Neural cell (in vitro differentiated cells): ENCODE measurements at regions not wholly inside any gene's neighbourhood (a gene's known extent, or its start where the extent isn't known, plus 50 kb on each side); places are given as distances from the start of the nearest gene placed in this dataset.

Experiments used
- CTCF ChIP-seq: fragments of 450-650 bp; IDR thresholded peaks from 2 replicates; pipeline ENCODE4 v1.5.1; 2014; ENCODE audit warnings: antibody characterized with exemption, mild to moderate bottlenecking, moderate library complexity; ENCODE audit not compliant: poor library complexity, severe bottlenecking
- EP300 ChIP-seq: fragments of 450-650 bp; conservative IDR thresholded peaks from 2 replicates; pipeline ENCODE4 v1.6.1; 2014; ENCODE audit warnings: antibody characterized with exemption, mild to moderate bottlenecking, moderate library complexity; ENCODE audit not compliant: poor library complexity, severe bottlenecking
- EZH2 ChIP-seq: fragments of 200-600, 300-800 bp; shearing (Covaris generic), sonication (generic); IDR thresholded peaks from 2 replicates; pipeline ENCODE4 v1.6.1; 2014; ENCODE audit warnings: antibody characterized with exemption, low read length, borderline replicate concordance, mild to moderate bottlenecking; ENCODE audit not compliant: insufficient read depth, poor library complexity, severe bottlenecking
- MXI1 ChIP-seq: fragments of 450-650 bp; conservative IDR thresholded peaks from 2 replicates; pipeline ENCODE4 v1.6.1; 2014; ENCODE audit warnings: antibody characterized with exemption, mild to moderate bottlenecking; ENCODE audit not compliant: poor library complexity, severe bottlenecking
- POLR2AphosphoS5 ChIP-seq: IDR thresholded peaks from 2 replicates; pipeline ENCODE4 v1.6.1; 2012
- RAD21 ChIP-seq: fragments of 450-650 bp; conservative IDR thresholded peaks from 2 replicates; pipeline ENCODE4 v1.6.1; 2014; ENCODE audit warnings: antibody characterized with exemption, mild to moderate bottlenecking, moderate library complexity
- REST ChIP-seq: IDR thresholded peaks from 2 replicates; pipeline ENCODE4 v1.6.1; 2012; ENCODE audit warnings: borderline replicate concordance
- SMC3 ChIP-seq: fragments of 450-650 bp; conservative IDR thresholded peaks from 2 replicates; pipeline ENCODE4 v1.6.1; 2014; ENCODE audit warnings: antibody characterized with exemption, mild to moderate bottlenecking, moderate library complexity; ENCODE audit not compliant: poor library complexity
- TAF1 ChIP-seq: IDR thresholded peaks from 2 replicates; pipeline ENCODE4 v1.6.1; 2012; ENCODE audit warnings: low read depth

- TF ChIP-seq CTCF (no peak), EP300 (no peak), POLR2AphosphoS5 (no peak), REST (no peak), RAD21 (no peak), EZH2 (no peak), SMC3 (no peak), TAF1 (no peak), MXI1 (no peak)
These were observed 55.6 kb upstream of the DLG1 start for GRCh38 chr3:197353867-197354567.
